ENCODE measurements at regions not wholly inside any gene's neighbourhood (a gene's known extent, or its start where the extent isn't known, plus 50 kb on each side); places are given as distances from the start of the nearest gene placed in this dataset.

GRCh38 chr11:71193431-71193830, 58.9 kb downstream of the SHANK2 start:
- no peaks in the 10 kb centered on the region for H3K9me3 ChIP-seq (ENCODE audit: insufficient read depth, low read length)
- H3K36me3 ChIP-seq (ENCODE audit: low read length), result no peaks in the 10 kb centered on the region
- TF ChIP-seq EZH2phosphoT487 (conservative IDR thresholded peaks at IDR 0.05; ENCODE audit: low read length) (no peak), CTCF (IDR thresholded peaks at IDR 0.05; ENCODE audit: insufficient read depth, low read length, poor library complexity, severe bottlenecking) (no peak)
- no peaks in the 10 kb centered on the region for H3K79me2 ChIP-seq (ENCODE audit: insufficient read depth, low read length)
- H3K4me2 ChIP-seq (ENCODE audit: low read depth, low read length, poor library complexity, severe bottlenecking), result no peak overlapping the region
- H3K9me2 ChIP-seq (replicated peaks; ENCODE audit: insufficient read depth, low read length), result no peaks in the 10 kb centered on the region
- H3K9ac ChIP-seq (ENCODE audit: low read length), result no peak overlapping the region
- H3K27me3 ChIP-seq (ENCODE audit: low read length), result no peaks in the 10 kb centered on the region
- H2AFZ ChIP-seq (ENCODE audit: low read depth, low read length, severe bottlenecking), result no peak overlapping the region
- H3F3A ChIP-seq (ENCODE audit: insufficient read depth), result no peaks in the 10 kb centered on the region
- no peaks in the 10 kb centered on the region for H4K20me1 ChIP-seq (ENCODE audit: low read depth, low read length)
- H3K4me3 ChIP-seq (ENCODE audit: insufficient read depth, low read length, poor library complexity, severe bottlenecking), result no peak overlapping the region
- H3K27ac ChIP-seq (ENCODE audit: low read depth, low read length), result no peak overlapping the region

- Histone ChIP-seq H3K36me3 (ENCODE audit: low read length) (no peaks in the 10 kb centered on the region), H3K9ac (ENCODE audit: low read length) (no peak overlapping the region), H3K4me3 (ENCODE audit: insufficient read depth, low read length, poor library complexity, severe bottlenecking) (no peak overlapping the region), H3K9me2 (replicated peaks; ENCODE audit: insufficient read depth, low read length) (no peaks in the 10 kb centered on the region), H2AFZ (ENCODE audit: low read depth, low read length, severe bottlenecking) (no peak overlapping the region), H3K27ac (ENCODE audit: low read depth, low read length) (no peak overlapping the region), H3F3A (ENCODE audit: insufficient read depth) (no peaks in the 10 kb centered on the region), H3K9me3 (ENCODE audit: insufficient read depth, low read length) (no peaks in the 10 kb centered on the region), H3K79me2 (ENCODE audit: insufficient read depth, low read length) (no peaks in the 10 kb centered on the region), H3K4me2 (ENCODE audit: low read depth, low read length, poor library complexity, severe bottlenecking) (no peak overlapping the region), H3K27me3 (ENCODE audit: low read length) (no peaks in the 10 kb centered on the region), H4K20me1 (ENCODE audit: low read depth, low read length) (no peaks in the 10 kb centered on the region)
- no peak for TF ChIP-seq EZH2phosphoT487 (conservative IDR thresholded peaks at IDR 0.05; ENCODE audit: low read length)
- no peak for TF ChIP-seq CTCF (IDR thresholded peaks at IDR 0.05; ENCODE audit: insufficient read depth, low read length, poor library complexity, severe bottlenecking)
Observed at GRCh38 chr11:71192629-71193028, 59.7 kb downstream of the SHANK2 start.

- H3K4me3 ChIP-seq (ENCODE audit: insufficient read depth, low read length, poor library complexity, severe bottlenecking), result no peak overlapping the region
- no peaks in the 10 kb centered on the region for H3K36me3 ChIP-seq (ENCODE audit: low read length)
- H3K9ac ChIP-seq (ENCODE audit: low read length), result no peak overlapping the region
- TF ChIP-seq EZH2phosphoT487 (conservative IDR thresholded peaks at IDR 0.05; ENCODE audit: low read length), result no peak
- TF ChIP-seq CTCF (IDR thresholded peaks at IDR 0.05; ENCODE audit: insufficient read depth, low read length, poor library complexity, severe bottlenecking), result no peak
- no peaks in the 10 kb centered on the region for H3F3A ChIP-seq (ENCODE audit: insufficient read depth)
- H4K20me1 ChIP-seq (ENCODE audit: low read depth, low read length), result no peaks in the 10 kb centered on the region
- H3K9me2 ChIP-seq (replicated peaks; ENCODE audit: insufficient read depth, low read length), result no peaks in the 10 kb centered on the region
- no peaks in the 10 kb centered on the region for H3K27me3 ChIP-seq (ENCODE audit: low read length)
- no peak overlapping the region for H3K27ac ChIP-seq (ENCODE audit: low read depth, low read length)
- no peaks in the 10 kb centered on the region for H3K79me2 ChIP-seq (ENCODE audit: insufficient read depth, low read length)
- no peak overlapping the region for H2AFZ ChIP-seq (ENCODE audit: low read depth, low read length, severe bottlenecking)
- H3K4me2 ChIP-seq (ENCODE audit: low read depth, low read length, poor library complexity, severe bottlenecking), result no peak overlapping the region
- no peaks in the 10 kb centered on the region for H3K9me3 ChIP-seq (ENCODE audit: insufficient read depth, low read length)
Observed at GRCh38 chr11:71191201-71191600, 61.2 kb downstream of the SHANK2 start.
